ENCODE measurements at regions not wholly inside any gene's neighbourhood (a gene's known extent, or its start where the extent isn't known, plus 50 kb on each side); places are given as distances from the start of the nearest gene placed in this dataset.

DNA sequence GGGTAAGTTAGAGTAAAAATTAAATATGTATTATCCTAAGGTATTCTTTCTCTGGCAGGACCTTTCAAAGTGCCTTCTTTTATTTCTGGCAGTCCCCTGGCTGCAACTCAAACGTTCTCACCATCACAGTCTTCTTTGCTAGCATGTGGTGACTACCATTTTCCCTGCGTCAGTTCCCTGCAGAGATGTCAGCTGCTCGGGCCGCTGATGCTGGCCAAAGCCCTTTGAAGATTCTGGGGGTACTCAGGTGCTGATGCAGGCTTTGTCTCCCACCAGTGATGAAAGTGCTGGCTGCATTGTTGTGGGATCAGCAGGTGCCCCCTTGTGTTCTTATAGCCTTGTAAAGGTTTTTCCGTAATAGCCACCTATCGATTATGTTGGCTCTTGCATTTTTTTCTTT lies 140.1 kb downstream of the BTBD3 start:
- Histone ChIP-seq H3F3A (ENCODE audit: insufficient read depth) (no peaks in the 10 kb centered on the region), H3K4me3 (ENCODE audit: insufficient read depth, low read length, poor library complexity, severe bottlenecking) (no peak overlapping the region), H3K9ac (ENCODE audit: low read length) (no peak overlapping the region), H3K9me2 (replicated peaks; ENCODE audit: insufficient read depth, low read length) (no peaks in the 10 kb centered on the region), H3K9me3 (ENCODE audit: insufficient read depth, low read length) (no peaks in the 10 kb centered on the region), H3K4me2 (ENCODE audit: low read depth, low read length, poor library complexity, severe bottlenecking) (no peak overlapping the region), H3K36me3 (ENCODE audit: low read length) (no peaks in the 10 kb centered on the region), H3K27me3 (ENCODE audit: low read length) (no peaks in the 10 kb centered on the region), H3K79me2 (ENCODE audit: insufficient read depth, low read length) (no peaks in the 10 kb centered on the region), H3K27ac (ENCODE audit: low read depth, low read length) (no peak overlapping the region), H2AFZ (ENCODE audit: low read depth, low read length, severe bottlenecking) (no peak overlapping the region), H4K20me1 (ENCODE audit: low read depth, low read length) (no peaks in the 10 kb centered on the region)
- TF ChIP-seq CTCF (IDR thresholded peaks at IDR 0.05; ENCODE audit: insufficient read depth, low read length, poor library complexity, severe bottlenecking) (no peak), EZH2phosphoT487 (conservative IDR thresholded peaks at IDR 0.05; ENCODE audit: low read length) (no peak)

GRCh38 chr20:12058216-12058615 lies 140.5 kb downstream of the BTBD3 start:
- H3K27ac ChIP-seq (ENCODE audit: low read depth, low read length): no peak overlapping the region

DNA sequence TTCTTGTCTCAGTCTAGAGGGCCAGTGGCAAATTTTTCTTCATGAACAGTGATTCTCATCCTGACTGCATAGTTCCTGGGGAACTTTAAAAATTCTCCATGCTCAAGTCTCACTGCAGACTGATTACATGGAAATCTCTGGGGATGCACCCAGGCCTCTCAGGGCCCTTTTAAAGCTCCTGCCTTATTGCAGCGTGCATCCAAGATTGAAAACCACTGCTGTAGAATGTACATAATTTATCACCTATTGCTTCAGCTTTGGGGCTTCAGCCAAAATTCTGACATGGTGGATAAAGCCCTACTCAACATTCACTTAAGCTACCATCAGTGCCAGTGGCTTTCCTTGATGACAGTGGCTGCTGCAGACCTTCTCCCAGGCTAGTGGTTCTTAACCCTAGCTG lies 143.8 kb downstream of the BTBD3 start:
- no peak overlapping the region for H3K4me3 ChIP-seq (ENCODE audit: insufficient read depth, low read length, poor library complexity, severe bottlenecking)
- H3K36me3 ChIP-seq (ENCODE audit: low read length): no peaks in the 10 kb centered on the region
- H3K9me3 ChIP-seq (ENCODE audit: insufficient read depth, low read length): peaks cover 11% of the 10 kb centered on the region; the same call in 1 of the 2 replicates
- no peaks in the 10 kb centered on the region for H3F3A ChIP-seq (ENCODE audit: insufficient read depth)
- no peak overlapping the region for H3K4me2 ChIP-seq (ENCODE audit: low read depth, low read length, poor library complexity, severe bottlenecking)
- no peaks in the 10 kb centered on the region for H3K79me2 ChIP-seq (ENCODE audit: insufficient read depth, low read length)
- no peaks in the 10 kb centered on the region for H4K20me1 ChIP-seq (ENCODE audit: low read depth, low read length)
- no peak for TF ChIP-seq EZH2phosphoT487 (conservative IDR thresholded peaks at IDR 0.05; ENCODE audit: low read length)
- TF ChIP-seq CTCF (IDR thresholded peaks at IDR 0.05; ENCODE audit: insufficient read depth, low read length, poor library complexity, severe bottlenecking): no peak
- no peak overlapping the region for H2AFZ ChIP-seq (ENCODE audit: low read depth, low read length, severe bottlenecking)
- no peak overlapping the region for H3K27ac ChIP-seq (ENCODE audit: low read depth, low read length)
- no peaks in the 10 kb centered on the region for H3K27me3 ChIP-seq (ENCODE audit: low read length)
- H3K9ac ChIP-seq (ENCODE audit: low read length): no peak overlapping the region
- no peaks in the 10 kb centered on the region for H3K9me2 ChIP-seq (replicated peaks; ENCODE audit: insufficient read depth, low read length)

More at GRCh38 chr20:12058216-12058615, 140.5 kb downstream of the BTBD3 start:
- H3K4me2 ChIP-seq (ENCODE audit: low read depth, low read length, poor library complexity, severe bottlenecking): no peak overlapping the region
- H3K36me3 ChIP-seq (ENCODE audit: low read length): no peaks in the 10 kb centered on the region
- TF ChIP-seq EZH2phosphoT487 (conservative IDR thresholded peaks at IDR 0.05; ENCODE audit: low read length) (no peak), CTCF (IDR thresholded peaks at IDR 0.05; ENCODE audit: insufficient read depth, low read length, poor library complexity, severe bottlenecking) (no peak)
- H3F3A ChIP-seq (ENCODE audit: insufficient read depth): no peaks in the 10 kb centered on the region
- H3K9ac ChIP-seq (ENCODE audit: low read length): no peak overlapping the region
- no peaks in the 10 kb centered on the region for H3K9me3 ChIP-seq (ENCODE audit: insufficient read depth, low read length)
- no peak overlapping the region for H3K4me3 ChIP-seq (ENCODE audit: insufficient read depth, low read length, poor library complexity, severe bottlenecking)
- no peaks in the 10 kb centered on the region for H3K9me2 ChIP-seq (replicated peaks; ENCODE audit: insufficient read depth, low read length)
- H3K27me3 ChIP-seq (ENCODE audit: low read length): no peaks in the 10 kb centered on the region
- H2AFZ ChIP-seq (ENCODE audit: low read depth, low read length, severe bottlenecking): no peak overlapping the region
- H4K20me1 ChIP-seq (ENCODE audit: low read depth, low read length): no peaks in the 10 kb centered on the region
- no peaks in the 10 kb centered on the region for H3K79me2 ChIP-seq (ENCODE audit: insufficient read depth, low read length)
